BLaER1 treated with 17β-estradiol and CSF1 and Interleukin-3, amounts not matched to agents 10 nM and 100 nM (cell line): ENCODE measurements at regions not wholly inside any gene's neighbourhood (a gene's known extent, or its start where the extent isn't known, plus 50 kb on each side); places are given as distances from the start of the nearest gene placed in this dataset.

Experiments
- H3K27ac ChIP-seq, 11 experiments: shearing (Covaris generic); formaldehyde crosslinking; 2 replicates each; pipeline ENCODE4 v1.8.1; 2022
- H3K27me3 ChIP-seq, 11 experiments: shearing (Covaris generic); formaldehyde crosslinking; 2 replicates each; pipeline ENCODE4 v1.8.1; 2022
- H3K36me3 ChIP-seq, 11 experiments: shearing (Covaris generic); formaldehyde crosslinking; 2 replicates each; pipeline ENCODE4 v1.8.1; 2022
- H3K4me1 ChIP-seq, 10 experiments: shearing (Covaris generic); formaldehyde crosslinking; 2 replicates each; pipeline ENCODE4 v1.8.1; 2022
- H3K4me2 ChIP-seq, 11 experiments: shearing (Covaris generic); formaldehyde crosslinking; 2 replicates each; pipeline ENCODE4 v1.8.1; 2022
- H3K4me3 ChIP-seq, 10 experiments: shearing (Covaris generic); formaldehyde crosslinking; 2 replicates each; pipeline ENCODE4 v1.8.1; 2022
- H3K9ac ChIP-seq, 11 experiments: shearing (Covaris generic); formaldehyde crosslinking; 2 replicates each; pipeline ENCODE4 v1.8.1; 2022
- H3K9me3 ChIP-seq, 11 experiments: shearing (Covaris generic); formaldehyde crosslinking; replicated peaks in 1 of 11; 2 replicates each; pipeline ENCODE4 v1.8.1; 2022
- H4K20me1 ChIP-seq, 11 experiments: shearing (Covaris generic); formaldehyde crosslinking; 2 replicates each; pipeline ENCODE4 v1.8.1; 2022
- Cebpa-rat ChIP-seq, 11 experiments: shearing (Covaris generic); IDR thresholded peaks; 2 replicates each; pipeline ENCODE4 v1.8.1; 2022

DNA sequence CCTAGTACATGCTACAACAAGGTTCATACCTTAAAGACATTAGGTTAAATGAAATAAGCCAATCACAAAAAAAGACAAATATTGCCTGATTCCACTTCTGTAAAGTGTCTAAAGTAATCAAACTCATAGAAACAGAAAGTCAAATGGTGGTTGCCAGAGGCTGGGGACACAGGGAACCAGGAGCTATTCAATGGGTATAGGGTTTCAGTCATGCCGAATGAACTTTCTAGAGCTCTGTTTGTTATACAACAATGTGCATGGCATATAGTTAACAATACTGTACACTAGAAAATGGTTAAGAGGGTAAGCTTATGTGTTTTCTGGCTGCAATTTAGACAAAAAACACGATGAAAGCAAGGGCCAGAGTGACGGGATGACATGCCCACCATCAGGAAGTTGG is 70.8 kb upstream of the EGFLAM start:
- no peaks in the 10 kb centered on the region for H3K36me3 ChIP-seq
- peaks cover 0 to 4% (median 0%) of the 10 kb centered on the region in 11 experiments; a peak in 1 of 22 replicates for H3K27me3 ChIP-seq
- H4K20me1 ChIP-seq, result no peaks in the 10 kb centered on the region
- TF ChIP-seq Cebpa-rat (IDR thresholded peaks at IDR 0.05), result no peak
- no peaks in the 10 kb centered on the region for H3K9me3 ChIP-seq
- no peak overlapping the region for H3K27ac ChIP-seq
- no peaks in the 10 kb centered on the region for H3K4me1 ChIP-seq
- H3K4me3 ChIP-seq, result no peak overlapping the region
- H3K9ac ChIP-seq, result no peak overlapping the region
- H3K4me2 ChIP-seq, result no peak overlapping the region

DNA sequence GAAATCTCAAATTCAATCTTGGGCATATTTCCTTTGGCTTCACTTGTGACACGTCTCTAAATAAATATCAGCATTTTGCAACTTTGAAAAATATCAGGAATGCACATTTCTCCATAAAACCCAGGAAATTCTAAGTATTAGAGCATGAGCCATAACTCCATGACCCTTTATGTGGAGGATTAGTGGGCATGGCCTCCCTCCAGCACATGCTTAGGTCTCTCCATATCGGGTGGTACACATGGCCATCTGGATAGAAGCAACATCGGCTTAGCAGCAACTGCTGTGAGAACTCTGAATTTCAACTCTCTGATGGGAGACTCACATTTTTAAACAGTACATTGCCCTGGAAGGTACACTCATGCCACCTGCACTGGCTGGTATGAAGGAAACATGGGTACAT is 73.7 kb upstream of the EGFLAM start:
- no peaks in the 10 kb centered on the region for H3K36me3 ChIP-seq
- no peaks in the 10 kb centered on the region for H4K20me1 ChIP-seq
- TF ChIP-seq Cebpa-rat (IDR thresholded peaks at IDR 0.05), result no peak
- no peaks in the 10 kb centered on the region; a peak in 1 of 22 replicates for H3K27me3 ChIP-seq
- H3K9me3 ChIP-seq, result no peaks in the 10 kb centered on the region
- H3K9ac ChIP-seq, result no peak overlapping the region
- H3K4me2 ChIP-seq, result no peak overlapping the region
- H3K4me1 ChIP-seq, result no peaks in the 10 kb centered on the region
- no peak overlapping the region for H3K27ac ChIP-seq
- H3K4me3 ChIP-seq, result no peak overlapping the region

- H3K27ac ChIP-seq, result no peak overlapping the region
- no peaks in the 10 kb centered on the region for H4K20me1 ChIP-seq
- no peaks in the 10 kb centered on the region for H3K9me3 ChIP-seq
- no peak overlapping the region for H3K9ac ChIP-seq
- H3K4me3 ChIP-seq, result no peak overlapping the region
- H3K4me1 ChIP-seq, result no peaks in the 10 kb centered on the region
- TF ChIP-seq Cebpa-rat (IDR thresholded peaks at IDR 0.05), result no peak
- no peaks in the 10 kb centered on the region for H3K36me3 ChIP-seq
- no peaks in the 10 kb centered on the region for H3K27me3 ChIP-seq
- no peak overlapping the region for H3K4me2 ChIP-seq
Measured at GRCh38 chr5:38182991-38183390, 75.4 kb upstream of the EGFLAM start.

- no peak overlapping the region for H3K27ac ChIP-seq
- H3K4me3 ChIP-seq, result no peak overlapping the region
- no peak overlapping the region for H3K9ac ChIP-seq
- no peaks in the 10 kb centered on the region for H4K20me1 ChIP-seq
- H3K4me1 ChIP-seq, result no peaks in the 10 kb centered on the region
- TF ChIP-seq Cebpa-rat (IDR thresholded peaks at IDR 0.05), result no peak
- H3K36me3 ChIP-seq, result no peaks in the 10 kb centered on the region
- no peak overlapping the region for H3K4me2 ChIP-seq
- no peaks in the 10 kb centered on the region for H3K27me3 ChIP-seq
- H3K9me3 ChIP-seq, result no peaks in the 10 kb centered on the region
Measured at GRCh38 chr5:38168029-38168428, 90.3 kb upstream of the EGFLAM start.

- no peak for TF ChIP-seq Cebpa-rat (IDR thresholded peaks at IDR 0.05)
- Histone ChIP-seq H3K9me3 (no peaks in the 10 kb centered on the region), H3K4me2 (no peak overlapping the region), H3K4me3 (no peak overlapping the region), H4K20me1 (no peaks in the 10 kb centered on the region), H3K36me3 (no peaks in the 10 kb centered on the region), H3K9ac (no peak overlapping the region), H3K4me1 (no peaks in the 10 kb centered on the region), H3K27me3 (no peaks in the 10 kb centered on the region), H3K27ac (no peak overlapping the region)
Measured at GRCh38 chr5:38167562-38167996, 90.8 kb upstream of the EGFLAM start.

GRCh38 chr5:38166832-38167231 is 91.5 kb upstream of the EGFLAM start:
- Histone ChIP-seq H3K9ac (no peak overlapping the region), H4K20me1 (no peaks in the 10 kb centered on the region), H3K4me2 (no peak overlapping the region), H3K27ac (no peak overlapping the region), H3K4me3 (no peak overlapping the region), H3K9me3 (no peaks in the 10 kb centered on the region), H3K36me3 (no peaks in the 10 kb centered on the region), H3K4me1 (no peaks in the 10 kb centered on the region), H3K27me3 (no peaks in the 10 kb centered on the region)
- no peak for TF ChIP-seq Cebpa-rat (IDR thresholded peaks at IDR 0.05)

GRCh38 chr5:38165435-38165834 is 92.9 kb upstream of the EGFLAM start:
- Histone ChIP-seq H3K4me3 (no peak overlapping the region), H3K36me3 (no peaks in the 10 kb centered on the region), H3K9me3 (no peaks in the 10 kb centered on the region), H3K4me2 (no peak overlapping the region), H3K4me1 (no peaks in the 10 kb centered on the region), H3K27me3 (no peaks in the 10 kb centered on the region), H3K27ac (no peak overlapping the region), H4K20me1 (no peaks in the 10 kb centered on the region), H3K9ac (no peak overlapping the region)
- no peak for TF ChIP-seq Cebpa-rat (IDR thresholded peaks at IDR 0.05)

DNA sequence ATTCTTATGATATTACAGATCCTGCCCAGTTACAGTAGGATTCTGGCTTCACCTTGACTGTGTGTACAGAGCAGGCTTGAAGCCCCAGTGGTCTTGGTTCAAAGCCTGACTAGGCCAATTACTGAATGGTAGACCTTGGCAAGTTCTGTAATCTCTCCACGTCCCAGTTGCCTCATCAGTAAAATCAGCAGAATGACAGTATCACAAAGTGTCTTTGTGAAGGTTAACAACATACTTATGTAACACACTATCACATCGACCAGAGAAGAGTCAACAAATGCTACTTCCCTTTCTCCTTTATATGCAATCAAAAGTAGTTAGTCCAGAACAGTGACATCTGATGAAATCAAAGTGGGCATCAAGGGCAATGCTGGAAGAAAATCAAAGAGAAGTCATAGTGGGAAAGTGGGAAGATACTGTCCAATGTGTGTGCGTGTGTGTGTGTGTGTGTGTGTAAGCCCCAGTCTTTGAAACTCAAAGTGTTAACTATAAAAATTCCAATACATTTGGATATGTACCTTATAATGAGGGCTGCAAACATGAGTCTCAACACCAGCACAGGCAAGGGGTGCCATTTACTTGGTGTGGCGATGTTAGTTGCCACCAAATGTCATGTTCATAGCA is 93.5 kb upstream of the EGFLAM start:
- Histone ChIP-seq H3K27me3 (no peaks in the 10 kb centered on the region), H3K9me3 (no peaks in the 10 kb centered on the region), H3K4me2 (no peak overlapping the region), H3K9ac (no peak overlapping the region), H3K36me3 (no peaks in the 10 kb centered on the region), H3K4me1 (no peaks in the 10 kb centered on the region), H3K27ac (no peak overlapping the region), H3K4me3 (no peak overlapping the region), H4K20me1 (no peaks in the 10 kb centered on the region)
- no peak for TF ChIP-seq Cebpa-rat (IDR thresholded peaks at IDR 0.05)

GRCh38 chr5:38163636-38164237 is 94.6 kb upstream of the EGFLAM start:
- Histone ChIP-seq H3K9ac (no peak overlapping the region), H4K20me1 (no peaks in the 10 kb centered on the region), H3K4me2 (no peak overlapping the region), H3K4me3 (no peak overlapping the region), H3K27ac (no peak overlapping the region), H3K4me1 (no peaks in the 10 kb centered on the region), H3K9me3 (no peaks in the 10 kb centered on the region), H3K36me3 (no peaks in the 10 kb centered on the region), H3K27me3 (no peaks in the 10 kb centered on the region)
- TF ChIP-seq Cebpa-rat (IDR thresholded peaks at IDR 0.05), result no peak

- H3K36me3 ChIP-seq, result no peaks in the 10 kb centered on the region
- no peaks in the 10 kb centered on the region for H3K4me1 ChIP-seq
- H3K9me3 ChIP-seq, result no peaks in the 10 kb centered on the region
- H4K20me1 ChIP-seq, result no peaks in the 10 kb centered on the region
- H3K27me3 ChIP-seq, result no peaks in the 10 kb centered on the region
- H3K4me2 ChIP-seq, result no peak overlapping the region
- no peak for TF ChIP-seq Cebpa-rat (IDR thresholded peaks at IDR 0.05)
- H3K9ac ChIP-seq, result no peak overlapping the region
- no peak overlapping the region for H3K4me3 ChIP-seq
- no peak overlapping the region for H3K27ac ChIP-seq
Measured at GRCh38 chr5:38162625-38163024, 95.7 kb upstream of the EGFLAM start.
